Astrocyte of the cerebellum (primary cell): ENCODE measurements at regions not wholly inside any gene's neighbourhood (a gene's known extent, or its start where the extent isn't known, plus 50 kb on each side); places are given as distances from the start of the nearest gene placed in this dataset.

Source experiments
- DNase-seq: peaks from one replicate; pipeline ENCODE4 v3.0.0-alpha.2; 2011; ENCODE audit warnings: low read depth
- H3K4me3 ChIP-seq: 2 replicates; pipeline ENCODE4 v1.5.1; 2011; ENCODE audit warnings: mild to moderate bottlenecking, low read depth, low read length, moderate library complexity
- CTCF ChIP-seq: IDR thresholded peaks from 2 replicates; pipeline ENCODE4 v1.5.1; 2012; ENCODE audit warnings: low read length, low read depth, moderate library complexity, mild to moderate bottlenecking; ENCODE audit errors: missing control alignments
- in situ Hi-C: cut with HindIII; loops from 2 replicates; pipeline ENCODE4 v1.10.0; 2017; ENCODE audit warnings: low sequenced_read_pairs

GRCh38 chr2:82412021-82412420 is 2047.1 kb downstream of the SUCLG1 start:
- in situ Hi-C loops: no loop called here
- no peak for TF ChIP-seq CTCF

GRCh38 chr2:82411071-82411470 is 2048.0 kb downstream of the SUCLG1 start:
- no peak for DNase-seq
- no peak overlapping the region for H3K4me3 ChIP-seq
- no peak for TF ChIP-seq CTCF
- in situ Hi-C loops: no loop called here

More at GRCh38 chr2:82412021-82412420, 2047.1 kb downstream of the SUCLG1 start:
- no peak overlapping the region for H3K4me3 ChIP-seq
- no peak for DNase-seq

GRCh38 chr2:82395531-82395930 is 2063.5 kb downstream of the SUCLG1 start:
- no peak for DNase-seq
- H3K4me3 ChIP-seq: no peak overlapping the region
- in situ Hi-C loops: no loop called here
- TF ChIP-seq CTCF: no peak

- no peak for DNase-seq
- H3K4me3 ChIP-seq: no peak overlapping the region
- no peak for TF ChIP-seq CTCF
- in situ Hi-C loops: no loop called here
Measured at GRCh38 chr2:82391386-82391785, 2067.7 kb downstream of the SUCLG1 start.

GRCh38 chr2:82355622-82356021 is 2051.1 kb upstream of the LRRTM1 start:
- no peak for TF ChIP-seq CTCF
- in situ Hi-C loops: no loop called here
- no peak overlapping the region for H3K4me3 ChIP-seq
- DNase-seq: no peak

GRCh38 chr2:82345910-82346309 is 2041.4 kb upstream of the LRRTM1 start:
- no peak overlapping the region for H3K4me3 ChIP-seq
- DNase-seq: no peak
- in situ Hi-C loops: no loop called here
- TF ChIP-seq CTCF: no peak

GRCh38 chr2:82344670-82345069 is 2040.1 kb upstream of the LRRTM1 start:
- H3K4me3 ChIP-seq: no peak overlapping the region
- DNase-seq: no peak
- no peak for TF ChIP-seq CTCF
- in situ Hi-C loops: no loop called here
